Mesothelial cell of epicardium (in vitro differentiated cells): ENCODE measurements at regions not wholly inside any gene's neighbourhood (a gene's known extent, or its start where the extent isn't known, plus 50 kb on each side); places are given as distances from the start of the nearest gene placed in this dataset.

Experiments
- DNase-seq, 2 experiments: peaks; one replicate each; pipeline ENCODE4 v3.0.0; 2021; ENCODE audit warnings: low spot score in 2 of 2; ENCODE audit not compliant: unreplicated experiment in 2 of 2
- H3K27ac Mint-ChIP-seq: 2 replicates; pipeline ENCODE4 v1.8.0; 2021; ENCODE audit warnings: mixed read lengths
- H3K27me3 Mint-ChIP-seq: 2 replicates; pipeline ENCODE4 v1.8.0; 2021; ENCODE audit warnings: low read depth, mixed read lengths
- H3K36me3 Mint-ChIP-seq: 2 replicates; pipeline ENCODE4 v1.8.0; 2021; ENCODE audit warnings: mixed read lengths
- H3K4me1 Mint-ChIP-seq: 2 replicates; pipeline ENCODE4 v1.8.0; 2021; ENCODE audit warnings: mixed read lengths
- H3K4me3 Mint-ChIP-seq: 2 replicates; pipeline ENCODE4 v1.8.0; 2021; ENCODE audit warnings: mild to moderate bottlenecking, moderate library complexity, mixed read lengths
- H3K9me3 Mint-ChIP-seq: 2 replicates; pipeline ENCODE4 v1.8.0; 2021; ENCODE audit warnings: mixed read lengths
- CTCF ChIP-seq: fragments of 200-600 bp; sonication (generic); IDR thresholded peaks from one replicate; pipeline ENCODE4 v1.5.0; 2021; ENCODE audit warnings: antibody characterized with exemption; ENCODE audit not compliant: unreplicated experiment

DNA sequence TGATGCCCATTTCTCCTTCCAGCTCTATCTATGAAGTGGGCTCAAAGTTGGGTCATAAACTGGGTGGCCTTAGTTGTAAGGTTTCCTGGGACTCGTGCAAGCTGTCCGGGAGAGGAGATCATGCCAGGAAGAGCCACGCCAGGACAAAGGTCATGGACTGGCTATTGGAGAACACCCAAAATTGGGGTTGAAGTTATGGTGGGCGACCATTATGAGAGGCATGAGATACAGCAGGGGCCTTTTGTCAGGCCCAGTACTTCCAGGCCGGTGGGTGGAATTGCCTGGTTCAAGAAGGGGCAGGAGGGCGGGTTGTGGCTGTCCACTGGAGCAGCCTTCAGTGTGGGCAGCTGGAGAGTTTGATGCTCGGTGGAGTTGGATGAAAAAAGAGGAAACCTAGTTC lies 225.1 kb upstream of the SSTR4 start:
- no peaks in the 10 kb centered on the region for H3K9me3 Mint-ChIP-seq
- no peak overlapping the region for H3K27ac Mint-ChIP-seq
- H3K27me3 Mint-ChIP-seq, result peaks cover 27% of the 10 kb centered on the region
- no peak for DNase-seq
- H3K36me3 Mint-ChIP-seq, result no peaks in the 10 kb centered on the region
- peaks cover 5% of the 10 kb centered on the region for H3K4me1 Mint-ChIP-seq
- no peak overlapping the region for H3K4me3 Mint-ChIP-seq
- no peak for TF ChIP-seq CTCF

DNA sequence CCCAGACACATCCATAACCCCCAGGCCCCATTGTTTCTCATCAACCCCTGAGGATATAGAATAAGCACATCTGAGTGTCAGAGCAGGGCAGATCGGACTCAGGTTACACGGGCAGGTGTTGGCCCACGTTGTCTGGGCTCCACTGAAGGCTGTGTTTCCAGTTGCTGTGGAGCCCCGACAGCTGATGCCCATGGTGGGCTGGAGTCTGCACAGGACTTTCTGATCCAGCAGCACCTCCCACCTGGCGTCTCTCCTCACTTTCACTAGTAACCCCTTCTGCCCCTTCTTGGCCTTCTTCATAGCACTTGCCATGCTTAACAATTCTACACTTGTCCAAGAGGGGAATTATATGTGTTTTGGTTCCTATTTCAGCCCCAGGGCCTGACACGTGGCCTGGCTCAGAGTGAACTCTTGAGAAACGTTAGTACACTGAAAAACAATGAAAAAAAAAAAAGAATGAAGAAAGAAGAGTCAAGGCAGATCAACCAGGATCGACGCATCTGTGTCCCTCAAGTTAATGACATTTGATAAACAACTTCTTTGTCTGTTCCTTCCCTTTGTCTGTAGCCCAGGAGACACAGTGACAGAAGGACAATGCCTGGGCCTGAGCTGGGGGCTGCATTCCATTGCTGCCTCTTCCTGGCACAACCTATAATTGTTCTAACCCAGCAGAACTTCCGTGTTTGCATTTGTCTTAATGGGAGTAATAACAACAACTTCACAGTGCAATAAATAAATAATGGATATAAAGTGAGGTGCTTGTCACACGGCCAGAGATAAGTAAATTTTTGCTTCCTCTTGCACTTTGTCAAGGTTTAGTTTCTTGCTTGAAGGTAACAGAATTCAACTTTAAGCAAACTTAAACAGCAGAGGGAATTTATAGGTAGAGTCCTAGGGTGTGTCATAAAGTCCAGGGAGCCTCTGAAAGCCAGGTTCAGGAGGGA lies 224.2 kb upstream of the SSTR4 start:
- peaks cover 31% of the 10 kb centered on the region for H3K27me3 Mint-ChIP-seq
- no peak for TF ChIP-seq CTCF
- H3K36me3 Mint-ChIP-seq, result no peaks in the 10 kb centered on the region
- DNase-seq, result no peak
- no peaks in the 10 kb centered on the region for H3K9me3 Mint-ChIP-seq
- no peak overlapping the region for H3K27ac Mint-ChIP-seq
- H3K4me1 Mint-ChIP-seq, result peaks cover 5% of the 10 kb centered on the region
- no peak overlapping the region for H3K4me3 Mint-ChIP-seq

- H3K27ac Mint-ChIP-seq, result no peak overlapping the region
- peaks cover 36% of the 10 kb centered on the region for H3K27me3 Mint-ChIP-seq
- peaks cover 5% of the 10 kb centered on the region for H3K4me1 Mint-ChIP-seq
- no peak overlapping the region for H3K4me3 Mint-ChIP-seq
- no peak for DNase-seq
- TF ChIP-seq CTCF, result no peak
- no peaks in the 10 kb centered on the region for H3K36me3 Mint-ChIP-seq
- no peaks in the 10 kb centered on the region for H3K9me3 Mint-ChIP-seq
These were observed 220.5 kb upstream of the SSTR4 start for GRCh38 chr20:22814471-22815205.

- Mint-ChIP-seq H3K27me3 (peaks cover 36% of the 10 kb centered on the region), H3K27ac (no peak overlapping the region), H3K9me3 (no peaks in the 10 kb centered on the region), H3K36me3 (no peaks in the 10 kb centered on the region), H3K4me3 (no peak overlapping the region), H3K4me1 (peaks cover 5% of the 10 kb centered on the region)
- no peak for TF ChIP-seq CTCF
- no peak for DNase-seq
These were observed 219.9 kb upstream of the SSTR4 start for GRCh38 chr20:22815206-22815551.

DNA sequence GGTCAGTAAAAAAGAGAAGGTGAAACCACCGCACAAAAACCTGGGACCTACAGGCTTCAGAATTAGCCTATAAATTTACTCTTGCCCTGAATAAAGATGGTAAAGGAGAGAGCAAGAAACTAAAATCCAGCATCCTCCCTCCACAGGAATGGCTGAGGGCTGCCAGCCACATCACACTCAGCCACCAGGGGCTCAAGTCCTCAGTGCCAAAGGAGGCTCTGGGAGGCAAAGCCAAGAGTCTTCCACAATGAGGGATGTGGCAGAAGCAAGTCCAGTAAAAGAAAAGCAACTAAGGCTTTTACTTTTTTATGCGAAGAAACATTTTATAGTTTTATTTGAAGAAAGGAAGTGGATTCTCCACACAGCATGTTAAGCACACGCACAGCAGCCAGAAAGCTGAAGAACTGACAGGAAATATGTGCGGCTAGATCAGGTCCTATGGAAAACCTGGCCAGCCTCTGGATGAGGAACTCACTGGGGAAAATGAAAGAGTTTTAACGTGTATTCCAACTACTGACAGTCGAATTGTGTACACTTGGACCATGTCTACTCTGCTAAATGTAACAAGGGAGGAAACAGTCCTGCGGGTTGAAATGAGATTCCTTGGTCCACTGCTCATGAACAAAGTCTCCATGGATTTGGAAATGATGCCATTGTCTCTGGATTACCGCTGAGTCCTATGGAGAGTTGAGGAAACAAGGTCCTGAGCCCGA lies 219.4 kb upstream of the SSTR4 start:
- H3K4me1 Mint-ChIP-seq, result peaks cover 5% of the 10 kb centered on the region
- H3K9me3 Mint-ChIP-seq, result no peaks in the 10 kb centered on the region
- H3K27ac Mint-ChIP-seq, result no peak overlapping the region
- peaks cover 36% of the 10 kb centered on the region for H3K27me3 Mint-ChIP-seq
- no peak for DNase-seq
- no peaks in the 10 kb centered on the region for H3K36me3 Mint-ChIP-seq
- no peak for TF ChIP-seq CTCF
- no peak overlapping the region for H3K4me3 Mint-ChIP-seq
